Fibroblast of pulmonary artery (primary cell): ENCODE measurements at regions not wholly inside any gene's neighbourhood (a gene's known extent, or its start where the extent isn't known, plus 50 kb on each side); places are given as distances from the start of the nearest gene placed in this dataset.
"Not testable (repeated sequence)": the region's sequence is repeated elsewhere in the genome, so short reads cannot be mapped to it uniquely, and the experiment has no call there.

ENCODE experiments used
- DNase-seq: peaks from one replicate; pipeline ENCODE4 v3.0.0-alpha.2; 2010; ENCODE audit warnings: low read depth
- H3K4me3 ChIP-seq: replicated peaks from 2 replicates; pipeline ENCODE4 v1.5.1; 2011; ENCODE audit warnings: low read depth, mild to moderate bottlenecking, control low read depth, low read length, moderate library complexity
- TF ChIP-seq, protein P1 (sequence below): IDR thresholded peaks from 2 replicates; pipeline ENCODE4 v1.5.1; 2011; ENCODE audit warnings: mild to moderate bottlenecking, control low read depth, low read length, inconsistent platforms; ENCODE audit errors: missing control alignments

- DNase-seq, result no peak
- no peak overlapping the region for H3K4me3 ChIP-seq
- TF ChIP-seq, protein P1, sequence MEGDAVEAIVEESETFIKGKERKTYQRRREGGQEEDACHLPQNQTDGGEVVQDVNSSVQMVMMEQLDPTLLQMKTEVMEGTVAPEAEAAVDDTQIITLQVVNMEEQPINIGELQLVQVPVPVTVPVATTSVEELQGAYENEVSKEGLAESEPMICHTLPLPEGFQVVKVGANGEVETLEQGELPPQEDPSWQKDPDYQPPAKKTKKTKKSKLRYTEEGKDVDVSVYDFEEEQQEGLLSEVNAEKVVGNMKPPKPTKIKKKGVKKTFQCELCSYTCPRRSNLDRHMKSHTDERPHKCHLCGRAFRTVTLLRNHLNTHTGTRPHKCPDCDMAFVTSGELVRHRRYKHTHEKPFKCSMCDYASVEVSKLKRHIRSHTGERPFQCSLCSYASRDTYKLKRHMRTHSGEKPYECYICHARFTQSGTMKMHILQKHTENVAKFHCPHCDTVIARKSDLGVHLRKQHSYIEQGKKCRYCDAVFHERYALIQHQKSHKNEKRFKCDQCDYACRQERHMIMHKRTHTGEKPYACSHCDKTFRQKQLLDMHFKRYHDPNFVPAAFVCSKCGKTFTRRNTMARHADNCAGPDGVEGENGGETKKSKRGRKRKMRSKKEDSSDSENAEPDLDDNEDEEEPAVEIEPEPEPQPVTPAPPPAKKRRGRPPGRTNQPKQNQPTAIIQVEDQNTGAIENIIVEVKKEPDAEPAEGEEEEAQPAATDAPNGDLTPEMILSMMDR, result no peak
Observed at GRCh38 chr9:100785946-100786345, 208.1 kb downstream of the CAVIN4 start.

GRCh38 chr9:100794738-100795269 is 216.9 kb downstream of the CAVIN4 start:
- H3K4me3 ChIP-seq, result no peak overlapping the region
- DNase-seq, result no peak
- TF ChIP-seq, protein P1, result no peak

- TF ChIP-seq, protein P1, result no peak
- H3K4me3 ChIP-seq, result no peak overlapping the region
- DNase-seq, result no peak
Observed at GRCh38 chr9:100803956-100804355, 224.6 kb upstream of the PLPPR1 start.

- no peak for DNase-seq
- no peak overlapping the region for H3K4me3 ChIP-seq
- TF ChIP-seq, protein P1, result no peak
Observed at GRCh38 chr9:100811643-100812042, 216.9 kb upstream of the PLPPR1 start.

DNA sequence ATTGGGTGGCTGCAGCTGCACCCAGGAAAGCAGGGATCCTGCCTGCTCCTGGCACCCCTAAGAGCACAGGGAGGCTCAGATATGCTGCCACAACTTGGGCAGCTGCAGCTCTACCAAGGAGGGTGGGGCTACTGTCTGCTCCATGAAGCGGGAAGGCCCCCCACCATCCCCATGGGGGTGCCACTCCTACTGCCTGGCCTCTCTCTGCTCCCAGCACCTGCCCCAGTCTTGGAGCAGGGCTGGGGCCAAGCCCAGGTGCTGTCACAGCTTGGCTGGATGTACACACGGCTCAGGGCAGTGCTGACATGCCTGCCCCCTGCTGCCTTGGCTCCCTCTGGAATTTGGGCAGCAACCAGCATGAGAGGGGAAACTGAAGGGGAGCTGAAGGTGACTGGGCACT is 214.7 kb upstream of the PLPPR1 start:
- no peak overlapping the region for H3K4me3 ChIP-seq
- TF ChIP-seq, protein P1, result no peak
- DNase-seq, result no peak

GRCh38 chr9:100819980-100820379 is 208.5 kb upstream of the PLPPR1 start:
- TF ChIP-seq, protein P1, result no peak
- H3K4me3 ChIP-seq, result no peak overlapping the region
- DNase-seq, result no peak

- H3K4me3 ChIP-seq, DNase-seq: not testable (repeated sequence)
Observed at GRCh38 chr9:100833035-100833434, 195.5 kb upstream of the PLPPR1 start.

DNA sequence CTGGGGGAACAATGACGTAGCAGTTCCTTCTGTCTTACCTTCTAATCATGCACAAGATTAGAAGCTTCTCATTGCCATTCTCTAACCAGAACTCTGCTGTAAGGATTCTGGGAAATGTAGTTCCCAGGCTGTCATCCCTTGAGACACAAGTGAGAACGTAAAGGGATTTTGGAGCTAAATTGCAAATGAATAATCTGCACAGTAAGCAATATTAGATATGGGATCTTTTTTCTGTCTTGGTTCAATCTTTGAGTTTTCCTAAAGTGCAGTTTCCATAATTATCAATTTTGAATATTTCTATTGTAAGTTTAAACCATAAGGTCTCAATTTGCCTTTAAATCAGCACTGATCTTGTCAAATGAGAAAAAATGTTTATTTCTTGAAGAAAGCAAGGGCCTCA is 189.7 kb upstream of the PLPPR1 start:
- H3K4me3 ChIP-seq, result no peak overlapping the region
- TF ChIP-seq, protein P1, result no peak
- DNase-seq, result no peak
